ENCODE measurements at regions not wholly inside any gene's neighbourhood (a gene's known extent, or its start where the extent isn't known, plus 50 kb on each side); places are given as distances from the start of the nearest gene placed in this dataset.

GRCh38 chr15:88707771-88708654, 69.2 kb downstream of the ISG20 start:
- DNase-seq: no peak
- intact Hi-C loops (cut with micrococcal nuclease): no loop called here
- no peak for ATAC-seq

- no peak for DNase-seq
- no peak for ATAC-seq
- intact Hi-C loops (cut with micrococcal nuclease): no loop called here
Observed at GRCh38 chr15:88708655-88709054, 69.8 kb downstream of the ISG20 start.

DNA sequence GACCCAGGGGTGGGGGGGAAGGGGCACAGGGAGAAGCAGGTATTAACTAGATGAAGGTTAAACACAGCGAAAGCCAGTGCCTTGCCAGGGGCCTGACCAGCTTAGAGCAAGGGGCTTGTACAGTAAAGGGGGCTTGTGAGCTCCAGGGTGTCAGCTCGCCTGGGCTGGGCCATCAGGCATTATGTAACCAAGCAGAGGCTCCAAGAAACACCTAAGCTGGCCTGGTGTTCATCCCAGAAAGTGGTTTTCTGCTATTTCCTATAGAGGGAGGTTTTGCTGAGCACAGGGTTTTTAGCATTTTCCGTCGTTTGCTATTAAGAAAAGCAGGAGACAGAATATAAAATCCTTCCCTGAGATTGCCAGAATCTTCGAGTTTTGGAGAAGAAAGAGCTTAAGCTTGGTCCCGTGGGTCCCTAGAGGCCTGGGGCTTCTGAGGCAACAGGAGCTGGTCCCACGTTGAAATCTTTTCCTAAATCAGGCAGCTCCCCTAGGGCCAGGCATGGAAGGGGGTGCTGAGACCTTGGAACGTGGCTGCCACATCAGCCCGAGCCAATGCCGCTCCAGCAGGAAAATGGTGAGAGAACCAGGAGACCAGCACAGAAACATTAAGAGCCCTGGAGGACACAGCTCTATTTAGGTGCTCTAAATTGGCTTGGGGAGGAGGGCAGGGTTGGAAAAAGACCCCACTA, 71.4 kb downstream of the ISG20 start:
- DNase-seq: no peak
- ATAC-seq: no peak
- intact Hi-C loops (cut with micrococcal nuclease): no loop called here

DNA sequence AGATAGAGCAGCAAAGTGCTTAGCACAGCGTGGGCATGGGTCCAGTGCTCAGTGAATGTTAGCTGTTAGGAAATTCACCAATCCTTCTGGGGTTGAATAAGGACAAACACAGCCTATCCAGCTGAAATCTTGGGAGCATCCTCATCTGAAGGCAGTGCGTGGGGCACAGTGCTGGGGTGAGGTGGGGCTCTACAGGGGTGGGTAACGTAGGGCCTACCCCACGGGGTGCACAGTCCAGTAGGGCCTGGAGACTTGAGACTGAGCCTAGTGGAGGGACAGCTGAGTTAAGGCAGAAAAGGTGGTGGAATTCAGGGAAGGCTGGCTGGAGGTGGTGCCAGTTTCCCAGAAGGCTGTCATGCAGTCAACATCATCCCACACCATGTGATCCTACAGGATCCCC, 73.0 kb downstream of the ISG20 start:
- no peak for ATAC-seq
- intact Hi-C loops (cut with micrococcal nuclease): no loop called here
- DNase-seq: no peak

DNA sequence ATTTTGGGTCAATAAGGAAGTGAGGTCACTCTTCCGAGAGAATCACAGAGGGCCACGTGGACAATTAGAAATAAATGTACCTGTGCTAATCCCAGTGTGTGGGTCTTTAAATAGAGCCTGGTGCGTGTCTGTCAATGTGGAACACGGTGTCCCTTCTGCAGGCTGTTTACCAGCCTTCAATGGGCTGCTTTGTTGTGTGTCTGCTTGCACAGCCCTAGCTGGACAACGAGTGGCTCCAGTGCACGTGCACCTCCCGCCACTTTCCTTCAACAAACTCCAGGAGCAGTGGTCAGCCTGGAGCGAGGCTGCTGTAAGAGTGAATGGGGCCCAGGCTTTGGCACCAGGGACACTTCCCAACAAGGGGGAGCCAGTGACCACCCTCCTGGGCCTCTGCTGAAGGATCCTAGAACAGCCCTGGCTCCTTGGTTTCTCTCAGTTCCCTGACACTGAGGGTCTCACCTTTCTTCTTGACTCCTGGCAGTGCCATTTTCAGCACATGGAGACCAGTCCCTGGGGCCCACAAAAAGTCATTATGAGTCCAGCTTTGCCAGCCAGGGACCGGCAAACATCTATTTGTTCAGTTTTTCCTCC, 76.1 kb downstream of the ISG20 start:
- DNase-seq (no peak), ATAC-seq (peak; percentile 93)
- intact Hi-C loops (cut with micrococcal nuclease): no loop called here

DNA sequence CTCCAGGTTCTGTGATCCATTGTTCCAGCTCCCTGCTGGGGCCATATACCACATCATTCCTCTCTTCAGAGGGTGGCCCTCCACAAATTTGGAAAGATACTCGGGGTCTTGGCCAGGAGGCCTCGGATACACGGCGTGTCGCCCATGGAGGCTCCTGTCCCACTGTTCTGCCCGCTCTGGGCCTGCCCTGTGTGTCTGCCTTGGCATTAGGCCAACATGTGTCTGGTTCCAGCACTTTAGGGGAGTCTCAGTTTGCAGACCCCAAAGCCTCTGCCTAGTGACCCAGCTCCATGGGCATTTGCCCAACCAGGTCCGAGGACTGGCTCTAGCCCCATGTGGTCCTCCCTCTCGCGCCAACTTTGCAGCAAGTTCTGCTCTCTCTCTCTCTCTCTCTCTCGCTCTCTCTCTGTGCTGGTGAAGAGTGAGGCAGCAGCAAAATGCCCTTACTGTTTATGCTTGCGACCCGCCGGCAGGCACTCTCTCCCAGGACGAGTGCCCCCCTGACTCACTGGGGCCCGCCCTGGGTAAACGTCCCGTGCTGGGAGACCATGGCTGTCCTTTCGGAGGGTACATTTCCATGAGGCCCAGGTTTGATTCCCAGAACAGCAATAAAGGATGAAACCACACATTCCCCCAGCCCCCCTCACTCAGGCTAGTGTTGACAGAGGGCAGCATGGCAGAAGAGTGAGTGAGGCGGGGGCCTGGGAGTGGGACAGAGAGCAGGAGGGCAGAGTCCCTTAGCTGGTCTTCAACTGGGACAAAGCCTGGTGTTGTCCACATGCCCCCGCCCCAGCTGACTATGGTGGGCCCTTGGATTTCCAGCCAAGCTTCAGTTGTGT, 77.9 kb downstream of the ISG20 start:
- intact Hi-C loops (cut with micrococcal nuclease): no loop called here
- DNase-seq: no peak

GRCh38 chr15:88717382-88718031, 78.7 kb downstream of the ISG20 start:
- ATAC-seq (no peak), DNase-seq (no peak)
- intact Hi-C loops (cut with micrococcal nuclease): no loop called here

More for the DNA sequence above, 77.9 kb downstream of the ISG20 start:
- ATAC-seq: no peak

DNA sequence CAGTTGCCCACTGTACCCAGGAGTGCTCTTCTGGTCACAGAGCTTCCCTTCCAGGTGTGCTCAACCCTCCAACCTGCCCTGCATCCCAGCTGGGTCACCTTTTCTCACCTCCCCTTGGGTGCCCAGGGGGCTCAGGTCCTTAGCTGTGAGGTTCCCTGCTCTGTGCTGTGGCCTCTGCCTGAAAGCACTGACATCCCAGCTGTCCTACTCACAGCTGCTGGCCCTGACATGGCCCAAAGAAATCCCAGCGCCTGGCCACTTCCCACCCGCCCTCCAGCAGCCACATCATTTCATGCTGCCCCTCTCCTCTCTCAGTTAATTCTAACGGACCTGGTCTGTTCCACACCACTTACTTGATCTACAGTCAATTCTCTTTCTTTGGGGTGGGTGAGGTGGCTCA, 79.9 kb downstream of the ISG20 start:
- no peak for DNase-seq
- intact Hi-C loops (cut with micrococcal nuclease): no loop called here
- no peak for ATAC-seq

- ATAC-seq: no peak
- DNase-seq: no peak
- intact Hi-C loops (cut with micrococcal nuclease): no loop called here
Observed at GRCh38 chr15:88719654-88720053, 80.8 kb downstream of the ISG20 start.

DNA sequence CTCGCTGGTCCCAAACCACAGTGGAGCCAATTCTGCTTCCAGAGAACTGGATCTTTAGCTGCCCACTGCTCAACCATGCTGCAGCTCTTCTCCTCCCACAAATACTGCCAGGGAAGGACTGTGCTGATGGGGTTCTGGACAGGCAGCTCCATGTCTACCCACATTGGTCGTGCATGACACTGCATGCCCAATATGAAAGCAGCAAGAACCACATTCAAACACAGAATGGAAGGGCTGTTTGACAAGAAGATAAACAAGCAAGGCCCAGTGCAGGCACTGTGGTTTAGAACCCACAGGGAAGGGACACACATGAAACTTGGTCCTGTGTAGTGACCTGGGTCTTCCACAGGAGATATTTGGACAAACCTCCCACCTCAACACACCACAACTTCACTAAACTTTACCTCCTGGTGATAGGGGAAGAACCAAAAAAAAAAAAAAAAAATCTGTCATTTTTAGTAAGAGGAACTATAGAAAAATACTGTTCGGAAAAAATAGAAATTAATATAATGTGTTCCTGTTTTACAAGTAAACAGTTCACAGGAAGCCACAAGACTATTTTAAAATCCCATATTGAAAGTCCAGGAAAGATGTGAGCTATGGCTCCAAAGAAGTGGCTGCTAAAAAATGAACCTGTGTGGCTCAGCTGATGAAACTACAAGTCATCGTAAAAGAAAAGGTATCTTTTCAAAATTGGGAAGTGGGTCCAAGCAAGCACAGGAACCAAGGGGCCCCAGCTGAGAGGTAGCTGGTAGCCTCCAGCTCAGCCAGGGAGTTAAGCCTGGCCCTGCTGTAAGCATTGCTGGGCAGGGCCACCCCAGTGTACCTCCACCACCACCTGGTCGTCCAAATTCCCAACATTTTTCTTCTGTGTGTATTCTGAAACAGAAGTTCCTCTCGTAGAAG, 77.7 kb upstream of the ACAN start:
- DNase-seq (no peak), ATAC-seq (no peak)
- intact Hi-C loops (cut with micrococcal nuclease): no loop called here

GRCh38 chr15:88727439-88727838, 75.8 kb upstream of the ACAN start:
- ATAC-seq (peak; percentile 52), DNase-seq (no peak)
- intact Hi-C loops (cut with micrococcal nuclease): no loop called here

DNA sequence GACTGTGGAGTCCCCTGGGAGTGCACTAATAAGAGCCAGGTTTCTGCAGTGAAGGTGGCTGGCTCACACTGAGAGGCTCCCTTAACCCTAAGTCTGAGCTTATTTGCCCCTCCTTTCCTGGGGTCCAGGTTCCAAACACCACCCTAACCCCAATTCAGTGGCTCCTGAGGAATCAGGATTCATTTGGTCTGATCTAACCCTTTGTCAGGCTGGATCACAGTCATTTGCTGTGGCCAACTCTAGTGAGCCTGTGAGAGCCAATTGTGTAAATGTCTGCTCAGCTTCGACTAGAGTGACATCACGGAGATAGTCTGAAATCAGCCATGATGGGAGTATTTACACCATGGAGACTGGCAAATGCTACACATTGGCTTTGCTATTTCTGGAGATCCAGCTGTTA, 73.7 kb upstream of the ACAN start:
- ATAC-seq: no peak
- DNase-seq: no peak
- intact Hi-C loops (cut with micrococcal nuclease): no loop called here

GRCh38 chr15:88730751-88731150, 72.5 kb upstream of the ACAN start:
- no peak for DNase-seq
- intact Hi-C loops (cut with micrococcal nuclease): no loop called here
- ATAC-seq: no peak

DNA sequence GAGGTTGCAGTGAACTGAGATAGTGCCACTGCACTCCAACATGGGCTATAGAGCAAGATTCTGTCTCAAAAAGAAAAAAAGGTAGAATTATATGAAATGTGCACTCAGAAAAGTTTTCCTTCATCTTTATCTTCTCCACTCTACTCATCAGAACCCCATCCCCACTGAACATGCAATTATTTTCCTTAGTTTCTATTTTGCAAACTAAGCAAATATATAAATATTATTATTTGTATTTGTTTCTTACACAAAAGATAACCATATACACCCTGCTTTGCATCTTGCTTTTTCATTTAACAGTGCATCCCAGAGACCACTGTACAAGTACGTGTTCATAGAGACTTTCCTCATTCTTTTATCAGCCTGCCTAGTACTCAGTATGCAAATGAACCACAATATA, 68.0 kb upstream of the ACAN start:
- ATAC-seq: no peak

GRCh38 chr15:88736204-88736603, 67.0 kb upstream of the ACAN start:
- intact Hi-C loops (cut with micrococcal nuclease): no loop called here
- DNase-seq (no peak), ATAC-seq (no peak)

More for the DNA sequence above, 68.0 kb upstream of the ACAN start:
- intact Hi-C loops (cut with micrococcal nuclease): no loop called here
- DNase-seq: no peak

GRCh38 chr15:88738796-88739195, 64.4 kb upstream of the ACAN start:
- ATAC-seq: no peak
- no peak for DNase-seq
- intact Hi-C loops (cut with micrococcal nuclease): no loop called here

GRCh38 chr15:88739541-88739940, 63.7 kb upstream of the ACAN start:
- ATAC-seq: no peak
- intact Hi-C loops (cut with micrococcal nuclease): no loop called here
- no peak for DNase-seq

GRCh38 chr15:88740356-88740755, 62.9 kb upstream of the ACAN start:
- no peak for DNase-seq
- no peak for ATAC-seq
- intact Hi-C loops (cut with micrococcal nuclease): no loop called here
